ENCODE measurements at regions not wholly inside any gene's neighbourhood (a gene's known extent, or its start where the extent isn't known, plus 50 kb on each side); places are given as distances from the start of the nearest gene placed in this dataset.

GRCh38 chr10:62911210-62911963 is 95.2 kb upstream of the EGR2 start:
- TF ChIP-seq CTCF (IDR thresholded peaks at IDR 0.05): no peak
- no peak for TF ChIP-seq POLR2A (IDR thresholded peaks at IDR 0.05)

Data from tibial nerve (tissue), 3 donors.